Esophagus squamous epithelium (tissue), 4 donors: ENCODE measurements at regions not wholly inside any gene's neighbourhood (a gene's known extent, or its start where the extent isn't known, plus 50 kb on each side); places are given as distances from the start of the nearest gene placed in this dataset.

Experiments used
- POLR2A ChIP-seq, 4 donors: fragments of 450-650 bp; IDR thresholded peaks; one replicate each; pipeline ENCODE4 v1.6.1; 2017; ENCODE audit warnings: antibody characterized with exemption in 4 of 4, mild to moderate bottlenecking in 4 of 4, moderate library complexity in 3 of 4
- TF ChIP-seq, protein P1 (sequence below), 6 experiments: fragments of 450-650 bp in 4 of 6; fragments of 200-600 bp in 2 of 6; sonication (generic) in 2 of 6; IDR thresholded peaks; one replicate each; pipeline ENCODE4 v1.5.1; 2016 to 2019; ENCODE audit warnings: antibody characterized with exemption in 6 of 6, mild to moderate bottlenecking in 4 of 6, moderate library complexity in 4 of 6

DNA sequence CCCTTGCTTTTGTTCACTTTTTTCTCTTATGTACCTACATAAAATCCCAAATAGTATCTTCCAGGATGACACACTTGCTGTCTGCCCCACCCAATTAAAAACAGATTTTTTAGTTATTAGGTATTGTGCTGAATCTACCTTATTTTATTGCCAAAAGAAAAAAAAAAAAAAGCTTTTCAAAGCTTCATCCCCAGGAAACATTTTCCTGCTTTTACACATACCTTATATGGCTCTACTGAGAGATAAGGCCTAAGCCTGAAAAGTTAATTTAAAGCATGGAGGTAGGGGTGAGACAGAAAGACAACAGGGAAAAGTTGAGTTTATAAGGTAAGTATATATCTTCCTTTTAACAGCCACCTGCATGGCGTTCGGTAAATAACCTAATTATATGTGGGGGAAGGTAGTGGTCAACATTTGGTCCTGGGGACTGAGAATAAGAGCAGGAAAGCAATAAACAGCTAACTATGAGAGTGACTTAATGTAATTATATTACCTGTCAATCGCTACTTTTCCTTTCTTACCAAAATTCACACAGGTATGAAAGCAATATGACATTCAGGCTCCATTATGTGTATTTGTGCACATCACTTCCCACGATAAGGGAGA is 54.6 kb upstream of the BOLA1 start:
- TF ChIP-seq, protein P1, sequence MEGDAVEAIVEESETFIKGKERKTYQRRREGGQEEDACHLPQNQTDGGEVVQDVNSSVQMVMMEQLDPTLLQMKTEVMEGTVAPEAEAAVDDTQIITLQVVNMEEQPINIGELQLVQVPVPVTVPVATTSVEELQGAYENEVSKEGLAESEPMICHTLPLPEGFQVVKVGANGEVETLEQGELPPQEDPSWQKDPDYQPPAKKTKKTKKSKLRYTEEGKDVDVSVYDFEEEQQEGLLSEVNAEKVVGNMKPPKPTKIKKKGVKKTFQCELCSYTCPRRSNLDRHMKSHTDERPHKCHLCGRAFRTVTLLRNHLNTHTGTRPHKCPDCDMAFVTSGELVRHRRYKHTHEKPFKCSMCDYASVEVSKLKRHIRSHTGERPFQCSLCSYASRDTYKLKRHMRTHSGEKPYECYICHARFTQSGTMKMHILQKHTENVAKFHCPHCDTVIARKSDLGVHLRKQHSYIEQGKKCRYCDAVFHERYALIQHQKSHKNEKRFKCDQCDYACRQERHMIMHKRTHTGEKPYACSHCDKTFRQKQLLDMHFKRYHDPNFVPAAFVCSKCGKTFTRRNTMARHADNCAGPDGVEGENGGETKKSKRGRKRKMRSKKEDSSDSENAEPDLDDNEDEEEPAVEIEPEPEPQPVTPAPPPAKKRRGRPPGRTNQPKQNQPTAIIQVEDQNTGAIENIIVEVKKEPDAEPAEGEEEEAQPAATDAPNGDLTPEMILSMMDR (IDR thresholded peaks at IDR 0.05) = no peak
- TF ChIP-seq POLR2A (IDR thresholded peaks at IDR 0.05) = no peak
